Activated gamma-delta T cell (primary cell): ENCODE measurements at regions not wholly inside any gene's neighbourhood (a gene's known extent, or its start where the extent isn't known, plus 50 kb on each side); places are given as distances from the start of the nearest gene placed in this dataset.
"Not testable (repeated sequence)": the region's sequence is repeated elsewhere in the genome, so short reads cannot be mapped to it uniquely, and the experiment has no call there.

ENCODE experiments used
- DNase-seq: peaks from one replicate; lab custom pipeline; 2025; lab: John Stamatoyannopoulos, UW

GRCh38 chr6:14875481-14876063 is 370.3 kb upstream of the JARID2 start:
- no peak for DNase-seq

- no peak for DNase-seq
Observed at GRCh38 chr6:14876778-14877613, 368.9 kb upstream of the JARID2 start.

GRCh38 chr6:14877758-14878157 is 368.1 kb upstream of the JARID2 start:
- no peak for DNase-seq

GRCh38 chr6:14880052-14880451 is 365.8 kb upstream of the JARID2 start:
- DNase-seq, result no peak

- no peak for DNase-seq
Observed at GRCh38 chr6:14880677-14881076, 365.2 kb upstream of the JARID2 start.

GRCh38 chr6:14881398-14881797 is 364.5 kb upstream of the JARID2 start:
- no peak for DNase-seq

- no peak for DNase-seq
Observed at GRCh38 chr6:14882394-14883026, 363.4 kb upstream of the JARID2 start.

GRCh38 chr6:14883921-14884320 is 361.9 kb upstream of the JARID2 start:
- DNase-seq, result no peak

GRCh38 chr6:14885498-14885897 is 360.4 kb upstream of the JARID2 start:
- no peak for DNase-seq

GRCh38 chr6:14887181-14887580 is 358.7 kb upstream of the JARID2 start:
- DNase-seq, result no peak

GRCh38 chr6:14887986-14888574 is 357.8 kb upstream of the JARID2 start:
- no peak for DNase-seq

- no peak for DNase-seq
Observed at GRCh38 chr6:14888575-14889000, 357.3 kb upstream of the JARID2 start.

- DNase-seq, result no peak
Observed at GRCh38 chr6:14889188-14889587, 356.7 kb upstream of the JARID2 start.

GRCh38 chr6:14889611-14890593 is 356.0 kb upstream of the JARID2 start:
- no peak for DNase-seq

GRCh38 chr6:14891820-14892375 is 354.0 kb upstream of the JARID2 start:
- DNase-seq, result not testable (repeated sequence)

GRCh38 chr6:14894105-14894504 is 351.8 kb upstream of the JARID2 start:
- DNase-seq, result no peak

GRCh38 chr6:14896475-14896874 is 349.4 kb upstream of the JARID2 start:
- no peak for DNase-seq

GRCh38 chr6:14897831-14898230 is 348.0 kb upstream of the JARID2 start:
- DNase-seq, result no peak

GRCh38 chr6:14899441-14899840 is 346.4 kb upstream of the JARID2 start:
- not testable (repeated sequence) for DNase-seq

GRCh38 chr6:14900919-14901318 is 344.9 kb upstream of the JARID2 start:
- DNase-seq, result no peak
